ENCODE measurements at regions not wholly inside any gene's neighbourhood (a gene's known extent, or its start where the extent isn't known, plus 50 kb on each side); places are given as distances from the start of the nearest gene placed in this dataset.
A peak's percentile ranks its signal among the peaks of the same experiment; 100 is the strongest.

DNA sequence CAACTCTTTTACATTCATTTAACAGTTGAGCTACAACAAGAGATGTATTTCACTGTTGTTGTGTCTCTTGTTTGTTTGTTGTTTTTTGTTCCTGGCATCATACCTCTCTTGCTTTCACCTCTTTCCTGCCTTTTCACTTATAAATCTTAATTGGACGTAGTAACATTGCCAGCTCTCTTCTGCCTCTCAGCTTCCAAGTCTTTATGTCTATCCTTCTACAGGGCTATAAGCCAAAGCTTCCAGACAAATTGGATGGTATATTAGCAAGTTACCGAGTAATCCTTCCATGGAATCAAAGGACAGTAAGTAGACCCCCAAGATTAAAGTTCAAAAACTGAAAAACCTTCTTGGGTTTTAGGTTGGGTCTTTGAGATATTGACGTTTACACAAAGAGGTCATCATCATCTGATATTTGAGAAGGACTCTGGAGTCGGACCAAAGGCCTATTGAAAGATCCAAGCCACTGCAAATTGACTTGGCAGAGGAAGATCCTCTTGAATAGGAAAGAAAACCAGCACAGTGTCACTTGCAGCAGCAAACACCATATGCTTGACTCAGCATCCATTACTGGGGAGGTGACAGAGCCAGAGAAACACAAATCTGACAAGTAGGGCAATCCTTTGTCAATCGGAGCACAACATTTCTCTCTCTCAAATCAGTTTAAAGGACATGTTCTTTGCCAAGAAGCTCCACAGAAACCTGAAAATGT lies 648.5 kb upstream of the NR2F2 start:
- Histone ChIP-seq H3K9ac (no peak overlapping the region), H3K4me1 (ENCODE audit: control insufficient read depth in 1 of 2, insufficient read depth in 2 of 2, low read depth in 1 of 2, low read length in 1 of 2) (0 out of 4 replicates have a peak, but pooled peaks cover 0 to 4% of the 10 kb centered on the region in 2 experiments), H3K4me2 (no peak overlapping the region), H3K27me3 (ENCODE audit: insufficient read depth) (no peaks in the 10 kb centered on the region), H3K79me2 (ENCODE audit: insufficient read depth) (no peaks in the 10 kb centered on the region), H3K9me3 (no peaks in the 10 kb centered on the region), H4K20me1 (ENCODE audit: insufficient read depth) (no peaks in the 10 kb centered on the region), H3K36me3 (replicated peaks in 1 of 2; ENCODE audit: control insufficient read depth in 1 of 2, insufficient read depth in 2 of 2, low read length in 1 of 2) (no peaks in the 10 kb centered on the region), H3K9me2 (no peaks in the 10 kb centered on the region), H3K4me3 (ENCODE audit: low read depth in 2 of 2, low read length in 1 of 2) (no peak overlapping the region), H3F3A (replicated peaks; ENCODE audit: insufficient read depth) (no peaks in the 10 kb centered on the region), H2AFZ (ENCODE audit: low read depth) (no peak overlapping the region), H3K27ac (ENCODE audit: low read depth in 2 of 2, low read length in 1 of 2) (no peak overlapping the region)
- ChIA-PET CTCF (no interaction called here), POLR2A (no interaction called here)
- TF ChIP-seq, protein P1, sequence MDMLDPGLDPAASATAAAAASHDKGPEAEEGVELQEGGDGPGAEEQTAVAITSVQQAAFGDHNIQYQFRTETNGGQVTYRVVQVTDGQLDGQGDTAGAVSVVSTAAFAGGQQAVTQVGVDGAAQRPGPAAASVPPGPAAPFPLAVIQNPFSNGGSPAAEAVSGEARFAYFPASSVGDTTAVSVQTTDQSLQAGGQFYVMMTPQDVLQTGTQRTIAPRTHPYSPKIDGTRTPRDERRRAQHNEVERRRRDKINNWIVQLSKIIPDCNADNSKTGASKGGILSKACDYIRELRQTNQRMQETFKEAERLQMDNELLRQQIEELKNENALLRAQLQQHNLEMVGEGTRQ (IDR thresholded peaks at IDR 0.05; ENCODE audit: borderline replicate concordance, low read depth, low read length) = no peak
- TF ChIP-seq NFIC (IDR thresholded peaks at IDR 0.05; ENCODE audit: borderline replicate concordance) = no peak
- WGBS (ENCODE audit: low lambda C conversion rate) = 10% methylated on average over 5 of the region's 5 CpGs
- DNase-seq = no peak

DNA sequence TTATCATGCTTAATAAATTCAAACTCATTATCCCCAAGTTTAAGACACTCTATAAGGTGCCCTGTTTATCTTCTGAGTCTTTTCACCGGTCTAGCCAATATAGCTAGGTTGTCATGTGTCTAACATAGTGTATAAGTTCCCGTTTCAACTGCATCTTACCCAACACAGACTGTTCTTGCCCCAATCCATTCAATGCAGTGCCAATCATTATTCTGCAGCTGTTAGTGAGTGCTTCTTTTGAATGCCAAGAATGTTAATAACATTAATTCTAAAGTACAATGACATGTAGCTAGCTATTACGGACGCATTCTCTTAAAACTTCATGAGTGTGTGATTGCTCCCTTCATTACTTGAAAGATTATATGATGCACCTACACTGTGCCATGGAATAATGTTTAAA lies 646.4 kb upstream of the NR2F2 start:
- POLR2A ChIA-PET = no interaction called here
- Histone ChIP-seq H4K20me1 (ENCODE audit: insufficient read depth) (no peaks in the 10 kb centered on the region), H3F3A (replicated peaks; ENCODE audit: insufficient read depth) (no peaks in the 10 kb centered on the region), H3K9me3 (no peaks in the 10 kb centered on the region), H3K4me2 (no peak overlapping the region), H3K4me1 (ENCODE audit: control insufficient read depth in 1 of 2, insufficient read depth in 2 of 2, low read depth in 1 of 2, low read length in 1 of 2) (0 out of 4 replicates have a peak, but pooled peaks cover 0 to 4% of the 10 kb centered on the region in 2 experiments), H2AFZ (ENCODE audit: low read depth) (no peak overlapping the region), H3K27me3 (ENCODE audit: insufficient read depth) (no peaks in the 10 kb centered on the region), H3K27ac (ENCODE audit: low read depth in 2 of 2, low read length in 1 of 2) (peak overlapping the region in 1 of 2 experiments; percentile 15; a peak in 2 of 4 replicates), H3K9ac (no peak overlapping the region), H3K79me2 (ENCODE audit: insufficient read depth) (no peaks in the 10 kb centered on the region), H3K9me2 (no peaks in the 10 kb centered on the region), H3K36me3 (replicated peaks in 1 of 2; ENCODE audit: control insufficient read depth in 1 of 2, insufficient read depth in 2 of 2, low read length in 1 of 2) (no peaks in the 10 kb centered on the region), H3K4me3 (ENCODE audit: low read depth in 2 of 2, low read length in 1 of 2) (no peak overlapping the region)
- CTCF ChIA-PET = no interaction called here
- WGBS (ENCODE audit: low lambda C conversion rate) = 24% methylated on average over 4 of the region's 4 CpGs
- TF ChIP-seq EP300 (IDR thresholded peaks at IDR 0.05; ENCODE audit: borderline replicate concordance in 1 of 2, low read depth in 1 of 2, low read length in 1 of 2) = no peak
- TF ChIP-seq RAD21 (IDR thresholded peaks at IDR 0.05; ENCODE audit: low read length) = no peak
- no peak for TF ChIP-seq RXRA (IDR thresholded peaks at IDR 0.05; ENCODE audit: borderline replicate concordance, low read depth)
- DNase-seq = no peak

GRCh38 chr15:95684693-95685115 lies 645.8 kb upstream of the NR2F2 start:
- no peaks in the 10 kb centered on the region for H3K79me2 ChIP-seq (ENCODE audit: insufficient read depth)
- ChIA-PET CTCF (no interaction called here), POLR2A (no interaction called here)
- TF ChIP-seq, protein P2, sequence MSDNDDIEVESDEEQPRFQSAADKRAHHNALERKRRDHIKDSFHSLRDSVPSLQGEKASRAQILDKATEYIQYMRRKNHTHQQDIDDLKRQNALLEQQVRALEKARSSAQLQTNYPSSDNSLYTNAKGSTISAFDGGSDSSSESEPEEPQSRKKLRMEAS (IDR thresholded peaks at IDR 0.05; ENCODE audit: low read depth) = no peak
- TF ChIP-seq RCOR1 (IDR thresholded peaks at IDR 0.05; ENCODE audit: low read length) (no peak), FOXJ3 (CRISPR knock-in tag; IDR thresholded peaks at IDR 0.05) (no peak)
- TF ChIP-seq, protein P3, sequence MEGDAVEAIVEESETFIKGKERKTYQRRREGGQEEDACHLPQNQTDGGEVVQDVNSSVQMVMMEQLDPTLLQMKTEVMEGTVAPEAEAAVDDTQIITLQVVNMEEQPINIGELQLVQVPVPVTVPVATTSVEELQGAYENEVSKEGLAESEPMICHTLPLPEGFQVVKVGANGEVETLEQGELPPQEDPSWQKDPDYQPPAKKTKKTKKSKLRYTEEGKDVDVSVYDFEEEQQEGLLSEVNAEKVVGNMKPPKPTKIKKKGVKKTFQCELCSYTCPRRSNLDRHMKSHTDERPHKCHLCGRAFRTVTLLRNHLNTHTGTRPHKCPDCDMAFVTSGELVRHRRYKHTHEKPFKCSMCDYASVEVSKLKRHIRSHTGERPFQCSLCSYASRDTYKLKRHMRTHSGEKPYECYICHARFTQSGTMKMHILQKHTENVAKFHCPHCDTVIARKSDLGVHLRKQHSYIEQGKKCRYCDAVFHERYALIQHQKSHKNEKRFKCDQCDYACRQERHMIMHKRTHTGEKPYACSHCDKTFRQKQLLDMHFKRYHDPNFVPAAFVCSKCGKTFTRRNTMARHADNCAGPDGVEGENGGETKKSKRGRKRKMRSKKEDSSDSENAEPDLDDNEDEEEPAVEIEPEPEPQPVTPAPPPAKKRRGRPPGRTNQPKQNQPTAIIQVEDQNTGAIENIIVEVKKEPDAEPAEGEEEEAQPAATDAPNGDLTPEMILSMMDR (IDR thresholded peaks at IDR 0.05) = no peak
- TF ChIP-seq, protein P4, sequence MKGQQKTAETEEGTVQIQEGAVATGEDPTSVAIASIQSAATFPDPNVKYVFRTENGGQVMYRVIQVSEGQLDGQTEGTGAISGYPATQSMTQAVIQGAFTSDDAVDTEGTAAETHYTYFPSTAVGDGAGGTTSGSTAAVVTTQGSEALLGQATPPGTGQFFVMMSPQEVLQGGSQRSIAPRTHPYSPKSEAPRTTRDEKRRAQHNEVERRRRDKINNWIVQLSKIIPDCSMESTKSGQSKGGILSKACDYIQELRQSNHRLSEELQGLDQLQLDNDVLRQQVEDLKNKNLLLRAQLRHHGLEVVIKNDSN (IDR thresholded peaks at IDR 0.05; ENCODE audit: borderline replicate concordance, low read depth) = no peak
- no peaks in the 10 kb centered on the region for H4K20me1 ChIP-seq (ENCODE audit: insufficient read depth)
- no peak overlapping the region for H2AFZ ChIP-seq (ENCODE audit: low read depth)
- H3K9me3 ChIP-seq = no peaks in the 10 kb centered on the region
- H3K4me1 ChIP-seq (ENCODE audit: control insufficient read depth in 1 of 2, insufficient read depth in 2 of 2, low read depth in 1 of 2, low read length in 1 of 2) = 0 out of 4 replicates have a peak, but pooled peaks cover 0 to 4% of the 10 kb centered on the region in 2 experiments
- no peak overlapping the region for H3K9ac ChIP-seq
- H3F3A ChIP-seq (replicated peaks; ENCODE audit: insufficient read depth) = no peaks in the 10 kb centered on the region
- no peak overlapping the region for H3K4me2 ChIP-seq
- no peaks in the 10 kb centered on the region for H3K27me3 ChIP-seq (ENCODE audit: insufficient read depth)
- no peak overlapping the region for H3K4me3 ChIP-seq (ENCODE audit: low read depth in 2 of 2, low read length in 1 of 2)
- H3K9me2 ChIP-seq = no peaks in the 10 kb centered on the region
- DNase-seq = no peak
- H3K36me3 ChIP-seq (replicated peaks in 1 of 2; ENCODE audit: control insufficient read depth in 1 of 2, insufficient read depth in 2 of 2, low read length in 1 of 2) = no peaks in the 10 kb centered on the region
- WGBS (ENCODE audit: low lambda C conversion rate) = 0% methylated on average over 1 of the region's 1 CpG
- peak overlapping the region in 1 of 2 experiments; percentile 15; a peak in 2 of 4 replicates for H3K27ac ChIP-seq (ENCODE audit: low read depth in 2 of 2, low read length in 1 of 2)
